ENCODE measurements at regions not wholly inside any gene's neighbourhood (a gene's known extent, or its start where the extent isn't known, plus 50 kb on each side); places are given as distances from the start of the nearest gene placed in this dataset.
"Not testable (repeated sequence)": the region's sequence is repeated elsewhere in the genome, so short reads cannot be mapped to it uniquely, and the experiment has no call there.

DNA sequence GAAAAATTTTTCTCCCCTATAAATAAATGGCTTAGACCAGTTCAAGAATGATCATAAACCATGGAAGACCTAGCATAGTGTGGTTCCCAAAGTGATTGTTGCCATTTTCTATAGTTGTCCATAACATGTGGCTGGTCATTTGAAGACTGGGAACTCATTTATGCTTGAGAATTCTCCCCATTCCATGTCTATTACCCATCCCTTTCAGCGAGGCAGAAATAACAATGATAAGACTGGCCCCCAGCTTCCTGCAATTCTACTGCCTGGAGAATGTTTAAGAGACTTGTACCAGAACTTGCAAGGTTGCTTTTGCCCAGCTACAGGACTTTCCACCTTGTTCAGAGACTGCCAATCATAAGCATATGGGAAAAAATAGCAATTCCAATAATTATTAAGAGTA is 146.5 kb upstream of the CDH11 start:
- DNase-seq (ENCODE audit: low read depth), result no peak

DNA sequence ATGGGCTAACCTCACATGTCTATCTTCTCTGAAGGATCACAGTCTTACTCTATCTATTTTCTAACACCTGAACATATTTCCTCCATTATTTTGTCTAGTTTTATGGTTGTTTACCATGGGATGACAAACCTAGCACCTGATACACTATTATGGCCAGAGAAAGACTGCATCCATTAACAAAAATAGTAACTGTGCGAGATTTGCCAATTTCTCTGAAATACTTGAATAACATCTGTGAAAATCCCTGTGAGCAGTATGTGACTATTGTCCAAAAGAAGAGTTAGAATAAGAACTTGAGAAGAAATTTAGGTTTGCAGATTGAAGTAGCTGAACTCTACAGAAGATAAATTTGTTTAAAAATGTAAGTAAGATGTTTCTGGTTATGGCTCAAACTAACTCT is 142.0 kb upstream of the CDH11 start:
- DNase-seq (ENCODE audit: low read depth), result no peak

DNA sequence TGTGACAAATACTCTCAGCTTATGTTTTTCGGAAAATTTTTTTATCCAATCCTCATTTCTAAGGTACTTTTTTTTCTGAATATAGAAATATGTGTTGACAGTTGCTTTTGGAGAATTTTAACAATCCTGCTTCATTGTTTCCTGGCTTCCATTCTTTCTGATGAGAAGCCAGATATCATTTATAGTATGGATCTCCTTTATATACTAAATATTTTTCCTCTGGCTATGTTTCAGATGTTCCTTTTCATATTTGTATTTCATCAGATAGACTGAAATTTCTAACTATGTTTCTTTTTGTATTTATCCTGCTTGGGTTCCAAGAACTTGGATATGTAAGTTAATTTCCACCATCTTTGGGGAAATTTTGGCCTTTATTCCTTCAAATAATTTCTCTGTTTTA is 138.9 kb upstream of the CDH11 start:
- no peak for DNase-seq (ENCODE audit: low read depth)

DNA sequence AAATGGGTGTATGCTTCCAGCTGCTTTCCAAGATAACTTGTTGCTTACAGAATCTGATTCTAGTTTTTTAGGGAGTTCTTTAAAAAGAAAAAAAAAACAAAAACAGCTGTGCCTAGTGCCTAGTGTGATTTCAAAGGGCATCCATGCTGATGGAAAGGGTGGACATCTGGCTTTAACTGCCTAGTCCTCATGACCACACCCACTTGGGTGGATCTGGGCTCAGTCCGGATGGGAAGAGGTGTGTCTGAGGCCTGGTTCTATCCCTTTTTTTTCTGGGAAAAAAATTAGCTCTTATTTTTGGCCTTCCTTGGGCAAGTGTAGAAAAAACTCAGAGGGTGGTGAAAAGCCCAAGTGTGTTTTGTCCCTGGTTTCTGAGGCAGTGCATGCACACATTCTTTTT is 132.3 kb upstream of the CDH11 start:
- no peak for DNase-seq (ENCODE audit: low read depth)

DNA sequence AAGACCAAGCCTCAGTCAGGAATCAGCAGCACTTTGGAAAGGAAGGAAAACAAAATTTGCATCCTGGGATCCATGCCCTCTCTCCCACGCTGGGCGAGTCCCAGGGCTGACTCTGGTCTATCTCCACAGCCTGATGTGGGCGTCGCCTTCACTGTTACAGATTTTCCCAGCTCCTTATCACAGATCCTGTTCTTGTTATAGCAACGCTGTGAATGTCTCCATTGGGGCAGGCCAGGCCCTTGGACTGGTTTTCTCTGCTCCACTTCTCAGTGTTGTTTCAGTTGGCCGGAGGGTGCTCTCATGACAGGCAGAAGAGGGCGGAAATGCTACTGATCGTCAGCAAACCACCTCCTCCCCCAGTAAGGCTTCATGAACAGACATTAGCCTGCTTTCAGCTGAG is 127.9 kb upstream of the CDH11 start:
- no peak for DNase-seq (ENCODE audit: low read depth)

DNA sequence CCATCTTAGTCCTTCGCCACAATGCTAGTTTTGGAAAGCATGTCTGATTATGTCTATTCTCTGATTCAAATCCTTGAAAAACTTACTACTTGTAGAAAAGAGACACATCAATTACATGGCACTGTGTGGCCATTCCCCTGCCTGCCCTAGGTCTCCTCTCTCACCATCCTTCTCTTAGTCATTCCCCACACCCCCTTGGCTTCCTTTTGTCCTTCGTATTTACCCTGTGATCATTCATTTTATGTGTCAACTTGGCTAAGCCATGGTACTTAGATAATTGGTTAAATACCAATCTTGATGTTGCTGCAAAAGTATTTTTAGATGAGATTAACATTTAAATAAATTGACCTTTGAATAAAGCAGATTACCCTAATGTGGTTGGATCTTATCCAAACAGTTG is 122.9 kb upstream of the CDH11 start:
- DNase-seq (ENCODE audit: low read depth), result no peak

DNA sequence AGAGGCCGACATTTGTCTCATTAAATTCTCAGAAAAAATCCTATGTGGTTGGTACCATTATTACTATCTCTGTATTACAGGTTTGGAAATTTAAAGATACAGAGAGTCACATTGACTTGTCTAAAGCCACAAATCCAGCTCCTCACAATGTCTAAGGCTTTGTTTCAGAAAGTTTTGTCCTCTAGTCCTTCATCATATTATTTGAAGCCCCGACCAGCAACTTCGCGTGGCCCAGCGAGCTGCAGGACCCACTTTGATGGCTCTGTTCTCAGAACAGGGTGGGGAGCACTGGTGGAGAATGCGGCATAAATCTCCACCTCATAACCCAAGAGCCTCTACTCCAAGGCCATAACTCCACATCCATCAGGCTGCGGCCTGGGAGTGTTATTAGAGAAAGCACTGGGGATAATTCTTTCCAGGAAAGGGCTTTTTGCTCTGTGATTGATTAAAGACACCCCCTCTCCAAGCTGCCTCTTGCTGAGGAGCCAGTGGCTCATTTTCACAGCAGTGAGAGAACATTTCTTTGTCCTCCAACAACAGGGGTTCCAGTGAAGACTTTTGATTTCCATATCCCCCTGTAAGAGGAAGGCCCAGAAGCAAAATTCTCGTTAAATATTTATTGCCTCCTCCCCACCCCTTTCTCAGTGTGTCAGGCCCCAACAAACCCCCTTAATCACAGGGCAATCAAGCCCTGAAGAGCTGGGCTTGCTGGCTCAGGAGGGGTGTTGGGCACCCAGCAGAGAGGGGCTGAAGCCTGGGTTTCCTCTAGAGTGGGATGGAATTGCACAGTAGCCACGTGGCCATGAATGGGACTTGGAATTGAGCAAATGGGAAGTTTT is 113.7 kb upstream of the CDH11 start:
- no peak for DNase-seq (ENCODE audit: low read depth)

DNA sequence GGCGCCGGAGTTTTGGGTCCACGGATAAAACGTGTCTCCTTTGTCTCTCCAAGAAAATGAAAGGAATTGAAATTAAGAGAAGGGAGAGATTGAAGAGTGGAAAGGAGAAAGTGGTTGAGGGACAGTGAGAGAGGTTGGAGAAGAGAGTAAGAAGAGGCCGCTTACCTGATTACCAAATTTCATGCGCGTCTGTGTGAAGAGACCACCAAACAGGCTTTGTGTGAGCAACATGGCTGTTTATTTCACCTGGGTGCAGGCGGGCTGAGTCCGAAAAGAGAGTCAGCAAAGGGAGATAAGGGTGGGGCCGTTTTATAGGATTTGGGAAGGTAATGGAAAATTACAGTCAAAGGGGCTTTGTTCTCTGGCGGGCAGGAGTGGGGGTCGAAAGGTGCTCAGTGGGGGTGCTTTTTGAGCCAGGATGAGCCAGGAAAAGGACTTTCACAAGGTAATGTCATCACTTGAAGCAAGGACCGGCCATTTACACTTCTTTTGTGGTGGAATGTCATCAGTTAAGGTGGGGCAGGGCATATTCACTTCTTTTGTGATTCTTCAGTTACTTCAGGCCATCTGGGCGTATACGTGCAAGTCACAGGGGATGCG is 113.0 kb upstream of the CDH11 start:
- not testable (repeated sequence) for DNase-seq (ENCODE audit: low read depth)

DNA sequence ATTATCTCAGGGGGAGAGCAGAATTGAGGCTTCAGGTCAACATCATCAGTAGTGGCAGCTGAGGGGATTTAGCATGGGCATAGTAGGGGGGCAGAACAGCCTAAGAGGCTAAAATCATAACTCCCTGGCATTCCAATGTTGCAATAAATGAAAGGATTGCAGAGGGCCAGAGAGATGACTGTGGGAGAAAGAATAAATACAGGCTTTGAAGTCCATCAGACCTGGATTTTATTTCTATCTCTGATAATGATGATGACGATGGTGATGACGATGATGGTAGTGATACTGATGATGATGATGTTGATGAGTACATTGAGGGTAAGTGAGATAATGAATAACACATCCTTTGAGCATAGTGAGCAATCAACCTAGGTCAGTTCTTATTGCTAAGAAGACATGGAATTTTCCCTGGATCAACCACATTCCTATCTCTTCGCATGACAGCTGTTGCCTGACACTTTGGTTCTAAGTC is 107.4 kb upstream of the CDH11 start:
- no peak for DNase-seq (ENCODE audit: low read depth)

DNA sequence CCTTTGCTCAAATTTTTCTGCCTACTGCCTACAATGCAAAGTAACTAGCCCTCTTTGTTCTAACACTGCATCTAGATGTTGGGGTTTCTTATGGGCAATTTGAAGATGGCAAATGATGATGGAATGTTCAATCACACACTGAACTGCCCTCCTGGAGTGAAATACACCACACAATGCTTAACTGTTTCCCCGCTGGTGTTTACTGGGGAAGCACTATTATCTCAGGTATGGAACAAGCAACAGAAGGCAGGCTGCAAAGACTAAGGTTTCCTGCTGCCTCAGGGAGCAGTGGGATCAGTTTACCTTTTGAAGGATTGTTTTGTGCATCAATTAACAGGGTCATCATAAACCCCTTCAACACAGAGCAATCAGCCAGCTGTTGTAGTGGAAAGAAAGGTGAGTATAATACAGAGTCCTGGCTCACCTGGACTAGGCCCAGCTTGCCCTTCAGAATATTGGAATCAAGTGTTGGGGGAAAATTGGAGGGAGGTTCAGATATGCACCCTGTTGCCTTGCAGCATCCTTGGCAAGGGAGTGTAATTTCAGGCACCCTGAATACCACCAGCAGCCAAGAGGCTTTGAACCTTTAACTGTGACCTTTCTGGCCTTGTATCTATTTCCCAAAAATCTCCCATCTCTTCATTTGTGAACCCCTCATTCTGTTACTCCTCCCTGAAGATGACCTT is 105.4 kb upstream of the CDH11 start:
- DNase-seq (ENCODE audit: low read depth), result no peak

DNA sequence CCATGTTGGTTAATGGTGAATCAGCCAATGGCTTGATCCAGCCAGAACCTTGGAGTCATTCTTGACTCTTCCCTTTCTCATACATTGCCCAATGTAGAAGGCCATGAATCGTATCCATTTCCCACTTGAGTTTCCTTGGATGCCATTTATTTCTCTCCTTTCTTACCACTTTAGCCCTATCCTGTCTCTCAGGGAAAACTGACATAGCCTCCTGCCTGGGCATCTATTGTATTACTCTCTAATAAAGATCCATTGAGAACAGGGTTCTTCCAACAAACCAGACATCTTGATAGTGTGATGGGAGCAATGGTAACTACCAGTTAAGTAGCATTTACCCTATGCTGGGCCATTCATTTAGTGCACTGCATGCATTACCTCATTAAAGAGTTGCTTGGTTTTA is 104.2 kb upstream of the CDH11 start:
- DNase-seq (ENCODE audit: low read depth), result no peak

DNA sequence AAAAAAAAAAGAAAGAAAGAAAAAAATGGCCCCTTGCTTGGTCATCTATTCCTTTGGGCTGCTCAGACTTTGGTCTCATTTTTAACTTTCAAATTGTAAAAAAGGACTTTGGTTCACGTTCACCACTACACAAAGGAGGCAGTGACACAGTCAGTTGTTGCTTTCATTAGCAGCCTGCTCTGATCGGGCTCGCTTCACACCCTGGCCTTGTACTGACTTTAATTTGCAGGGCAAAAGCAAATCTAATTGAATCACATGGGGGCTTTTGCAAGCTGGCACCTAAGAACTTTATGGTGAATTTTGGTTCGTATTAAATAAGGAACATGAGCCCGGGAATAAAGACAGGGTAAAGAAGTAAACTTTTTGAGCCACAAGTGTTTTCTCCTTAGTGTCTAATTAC is 103.6 kb upstream of the CDH11 start:
- DNase-seq (ENCODE audit: low read depth), result no peak

DNA sequence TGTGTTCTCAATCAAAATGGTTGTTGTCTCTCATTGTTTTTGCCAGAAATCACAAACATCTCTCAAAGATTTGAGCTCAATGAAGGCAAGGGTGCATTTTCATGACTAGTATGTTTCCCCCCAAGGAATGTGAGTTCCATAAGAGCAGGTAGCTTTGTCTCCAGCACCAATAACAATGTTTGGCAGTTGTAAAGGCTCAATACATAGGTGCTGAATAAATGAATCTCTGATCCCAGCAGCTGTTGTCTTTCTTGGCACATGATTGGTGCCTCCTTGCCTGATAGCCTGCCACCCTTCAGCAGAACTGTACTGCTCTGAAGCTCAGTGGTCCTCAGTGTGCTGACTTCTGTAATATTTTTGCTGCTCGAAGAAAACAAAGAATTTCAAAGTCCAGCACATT is 103.1 kb upstream of the CDH11 start:
- no peak for DNase-seq (ENCODE audit: low read depth)

DNA sequence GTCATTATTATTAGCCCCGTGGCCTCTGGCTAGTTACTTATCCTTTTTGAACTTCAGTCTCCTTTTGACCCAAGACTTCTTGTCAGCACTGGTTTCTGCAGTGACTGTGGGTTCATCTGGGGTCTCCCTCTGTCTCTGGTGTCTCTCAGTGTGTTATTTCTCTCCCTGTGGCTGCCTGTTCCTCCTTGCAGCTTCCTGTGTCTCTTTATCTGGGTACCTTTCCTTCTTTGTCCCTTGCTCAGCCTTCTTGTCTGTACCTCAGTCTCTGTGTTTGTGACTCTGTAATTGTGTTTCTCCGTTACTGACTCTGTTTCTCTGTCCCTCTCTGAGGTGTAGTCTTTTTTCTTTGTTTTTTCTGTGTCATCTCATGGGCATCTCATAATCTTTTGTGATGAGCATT is 102.6 kb upstream of the CDH11 start:
- no peak for DNase-seq (ENCODE audit: low read depth)

DNA sequence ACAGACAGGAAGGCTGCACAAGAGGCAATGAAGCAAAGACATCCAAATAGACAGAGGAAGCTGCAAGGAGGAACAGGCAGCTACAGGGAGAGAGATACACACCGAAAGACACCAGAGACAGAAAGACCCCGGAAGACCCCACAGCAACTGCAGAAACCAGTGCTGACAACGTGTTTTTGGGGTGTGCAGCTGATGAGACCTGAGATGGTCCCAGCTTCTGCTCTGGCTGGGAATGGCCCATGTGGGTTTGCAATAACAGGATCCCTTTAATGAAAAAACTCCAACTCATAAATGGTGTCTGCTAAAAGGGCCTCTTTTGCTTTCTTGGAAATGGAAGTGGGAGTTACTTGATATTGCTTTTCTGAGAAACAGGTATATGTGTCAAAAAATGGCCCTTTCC is 101.5 kb upstream of the CDH11 start:
- no peak for DNase-seq (ENCODE audit: low read depth)

DNA sequence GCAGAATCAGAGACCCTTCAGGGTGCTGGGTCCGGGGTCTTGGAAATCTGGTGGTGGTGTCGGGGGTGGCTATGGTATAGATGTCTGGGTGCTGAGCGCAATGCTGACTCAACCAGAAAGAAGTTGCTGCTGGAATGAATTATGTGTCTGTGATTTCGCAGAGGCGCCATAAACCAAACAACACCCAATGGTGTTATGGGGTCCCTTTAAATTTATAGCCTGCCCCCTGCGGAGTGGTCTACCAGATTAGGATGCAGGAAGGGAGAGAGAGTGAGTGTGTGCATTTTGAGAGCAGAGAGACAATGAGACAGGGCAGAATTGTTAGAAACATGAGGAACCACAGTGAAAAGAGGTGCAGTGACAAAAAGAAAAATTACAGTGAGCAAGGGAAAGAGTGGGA is 100.7 kb upstream of the CDH11 start:
- DNase-seq (ENCODE audit: low read depth), result no peak

DNA sequence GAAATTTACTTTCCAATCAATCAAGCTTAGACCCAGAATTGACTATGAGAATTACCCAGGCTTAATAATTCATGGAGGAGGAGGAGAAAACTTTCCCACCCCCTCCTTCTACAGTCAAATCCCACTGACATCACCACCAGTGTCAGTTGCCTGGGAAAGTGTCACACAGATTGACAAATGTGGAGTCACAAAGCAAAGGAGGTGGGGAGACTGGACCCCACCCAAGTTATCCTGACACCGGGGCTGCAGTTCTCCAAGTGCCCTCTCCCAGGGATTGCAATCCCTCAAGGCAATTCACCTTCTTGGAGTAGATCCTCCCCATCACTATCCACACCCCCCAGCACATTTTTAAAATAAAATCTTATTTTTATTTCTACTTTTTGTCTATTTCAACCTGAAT is 100.2 kb upstream of the CDH11 start:
- no peak for DNase-seq (ENCODE audit: low read depth)

DNA sequence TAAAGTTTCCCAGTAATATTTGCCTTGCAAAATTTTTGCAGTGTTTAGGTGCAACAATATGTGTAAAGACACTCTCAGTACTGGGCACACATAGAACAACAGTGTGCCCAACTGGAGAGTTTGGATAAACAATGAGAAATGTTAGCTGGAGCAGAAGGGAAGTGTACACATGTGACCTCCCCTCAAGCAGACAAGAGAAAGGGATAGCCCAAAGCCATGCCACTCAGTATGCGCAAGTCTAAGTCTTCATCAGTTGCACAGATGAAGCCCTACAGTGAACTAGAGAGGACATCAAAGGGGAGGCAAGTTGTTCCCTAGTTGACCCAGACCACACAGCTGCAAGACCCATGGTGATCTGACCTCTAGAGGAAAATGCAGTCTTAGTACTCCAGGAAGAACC is 97.9 kb upstream of the CDH11 start:
- DNase-seq (ENCODE audit: low read depth), result no peak

DNA sequence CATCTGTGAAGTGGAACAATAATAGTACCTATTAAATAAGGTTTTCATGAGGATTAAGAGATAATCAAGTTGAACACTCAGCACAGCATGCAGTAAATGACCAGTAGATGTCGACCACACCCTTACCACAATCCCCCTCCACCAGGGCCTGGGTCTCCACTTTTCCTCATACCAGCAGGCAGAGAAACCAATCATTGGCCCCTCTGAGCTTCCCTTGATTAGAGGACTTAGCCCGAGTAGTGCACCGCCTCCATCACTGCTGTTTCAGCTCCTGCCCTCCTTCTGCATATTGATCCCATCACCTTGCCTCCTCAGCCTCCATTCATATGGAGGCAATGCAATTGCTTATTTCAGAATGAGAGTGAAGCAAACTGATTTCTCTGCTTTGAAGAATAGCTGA is 96.5 kb upstream of the CDH11 start:
- DNase-seq (ENCODE audit: low read depth), result no peak

DNA sequence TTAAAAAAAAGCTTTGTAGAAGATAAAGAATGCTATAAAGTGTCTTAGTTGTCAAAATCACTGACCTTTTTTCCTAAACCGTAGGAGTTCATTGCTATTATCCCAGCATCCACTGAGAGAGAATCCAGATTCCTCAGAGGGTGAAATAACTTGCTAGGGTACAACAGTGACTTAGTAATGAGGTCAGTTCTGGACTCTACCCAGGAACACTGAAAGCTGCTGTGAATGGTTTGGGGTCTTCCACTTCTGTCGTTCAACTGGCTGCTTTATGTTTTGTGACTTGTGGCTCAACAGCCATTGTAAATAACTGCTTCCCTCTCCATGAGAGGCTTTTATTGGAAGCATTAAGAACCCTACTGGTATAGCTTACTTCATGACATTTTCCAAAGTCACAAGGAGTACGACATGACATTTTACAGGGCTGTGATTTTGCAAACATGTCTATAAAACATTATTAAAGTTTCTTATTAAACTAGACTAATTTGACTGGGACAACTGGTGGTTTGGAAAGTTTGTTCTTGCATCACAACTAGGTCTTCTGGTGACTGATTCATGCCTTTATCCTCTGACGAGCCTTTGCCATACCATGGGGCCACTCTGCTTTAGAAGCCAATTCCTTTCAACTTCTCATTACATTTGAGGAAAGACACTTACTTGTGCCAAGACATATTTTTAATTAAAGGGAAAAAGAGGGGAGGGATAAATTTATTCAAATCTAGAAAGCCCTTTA is 92.2 kb upstream of the CDH11 start:
- DNase-seq (ENCODE audit: low read depth), result no peak

DNA sequence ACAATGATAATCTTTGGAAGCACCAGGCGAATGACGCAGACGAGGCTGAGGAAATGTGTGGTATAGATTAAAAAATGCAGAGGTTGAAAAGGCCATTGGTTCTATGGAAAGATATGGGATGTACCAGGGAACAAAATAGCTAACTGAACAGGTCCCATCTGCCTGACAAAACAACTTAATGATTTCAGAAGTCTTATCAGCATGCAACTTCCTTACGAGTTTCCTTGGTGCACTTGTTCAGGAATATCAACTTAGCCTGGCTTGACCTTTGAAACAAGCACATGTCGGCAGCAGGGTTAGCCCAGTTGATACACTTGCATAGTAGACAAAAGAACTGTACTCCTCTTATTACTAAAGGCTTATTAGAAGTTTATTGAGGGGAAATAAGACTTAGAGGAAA is 90.9 kb upstream of the CDH11 start:
- no peak for DNase-seq (ENCODE audit: low read depth)

DNA sequence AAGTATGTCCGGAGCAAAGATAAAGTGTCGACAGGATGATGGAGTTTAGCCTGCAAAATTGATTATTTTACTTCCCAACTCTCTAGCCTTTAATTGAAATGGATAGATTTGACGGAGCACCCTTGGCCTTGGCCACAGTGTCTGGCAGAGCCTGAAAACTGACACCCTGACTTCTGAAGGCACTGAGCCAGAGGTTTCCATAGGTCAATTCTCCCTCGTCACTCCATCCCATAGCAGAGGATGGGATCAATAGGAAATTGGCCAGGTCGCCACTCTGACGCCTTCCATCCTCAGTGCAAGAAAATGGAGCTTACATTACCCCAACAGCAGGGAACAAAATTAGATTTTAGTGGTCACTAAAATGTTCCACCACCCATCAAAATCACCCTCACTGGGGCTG is 90.4 kb upstream of the CDH11 start:
- no peak for DNase-seq (ENCODE audit: low read depth)

DNA sequence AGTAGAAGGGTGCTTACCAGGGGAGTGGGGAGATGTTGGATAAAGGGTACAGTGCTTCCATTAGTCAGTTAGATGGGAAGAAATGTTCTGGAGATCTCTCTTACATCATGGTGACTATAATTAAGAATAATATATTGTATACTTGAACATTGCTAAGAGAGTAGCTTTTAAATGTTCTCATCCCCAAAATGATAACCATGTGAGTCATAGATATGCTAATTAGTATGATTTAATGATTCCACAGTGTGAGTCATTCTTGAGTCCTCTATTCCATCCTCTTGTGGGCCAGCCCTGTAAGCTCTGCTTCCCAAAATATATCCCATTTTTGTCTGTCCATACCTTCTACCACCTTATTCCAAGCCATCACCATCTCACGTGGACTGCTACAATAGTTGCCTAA is 80.6 kb upstream of the CDH11 start:
- DNase-seq (ENCODE audit: low read depth), result no peak
